KBM-7 (cell line): ENCODE measurements at regions not wholly inside any gene's neighbourhood (a gene's known extent, or its start where the extent isn't known, plus 50 kb on each side); places are given as distances from the start of the nearest gene placed in this dataset.

Experiments used
- DNase-seq: peaks from one replicate; pipeline ENCODE4 v3.0.0-alpha.2; 2015
- in situ Hi-C: fragments of 300-500 bp; cut with MboI; formaldehyde crosslinking; loops from 2 replicates; pipeline ENCODE4 v1.14.3; 2020; ENCODE audit warnings: low sequenced_read_pairs, low pct_unique_long_range_greater_than_20kb, mixed read lengths

GRCh38 chr13:106205871-106206270, 329.6 kb downstream of the EFNB2 start:
- no peak for DNase-seq
- in situ Hi-C loops: no loop called here

GRCh38 chr13:106197496-106197895, 338.0 kb downstream of the EFNB2 start:
- no peak for DNase-seq
- in situ Hi-C loops: no loop called here

- in situ Hi-C loops: no loop called here
- DNase-seq: no peak
These were observed 347.9 kb downstream of the EFNB2 start for GRCh38 chr13:106187501-106188095.

- in situ Hi-C loops: no loop called here
These were observed 348.4 kb downstream of the EFNB2 start for GRCh38 chr13:106187101-106187500.

GRCh38 chr13:106186366-106187030, 349.0 kb downstream of the EFNB2 start:
- in situ Hi-C loops: no loop called here

More at GRCh38 chr13:106187101-106187500, 348.4 kb downstream of the EFNB2 start:
- DNase-seq: no peak

GRCh38 chr13:106184790-106185189, 350.7 kb downstream of the EFNB2 start:
- DNase-seq: no peak
- in situ Hi-C loops: no loop called here

More at GRCh38 chr13:106186366-106187030, 349.0 kb downstream of the EFNB2 start:
- no peak for DNase-seq

GRCh38 chr13:106183410-106184065, 351.9 kb downstream of the EFNB2 start:
- in situ Hi-C loops: no loop called here

GRCh38 chr13:106182404-106182803, 353.1 kb downstream of the EFNB2 start:
- DNase-seq: peak; percentile 67

More at GRCh38 chr13:106183410-106184065, 351.9 kb downstream of the EFNB2 start:
- no peak for DNase-seq

GRCh38 chr13:106178816-106179215, 356.6 kb downstream of the EFNB2 start:
- in situ Hi-C loops: no loop called here

More at GRCh38 chr13:106182404-106182803, 353.1 kb downstream of the EFNB2 start:
- in situ Hi-C loops: no loop called here

GRCh38 chr13:106177146-106177545, 358.3 kb downstream of the EFNB2 start:
- in situ Hi-C loops: no loop called here
- no peak for DNase-seq

More at GRCh38 chr13:106178816-106179215, 356.6 kb downstream of the EFNB2 start:
- no peak for DNase-seq

GRCh38 chr13:106176117-106176516, 359.3 kb downstream of the EFNB2 start:
- in situ Hi-C loops: no loop called here
- no peak for DNase-seq

- DNase-seq: no peak
- in situ Hi-C loops: no loop called here
These were observed 361.4 kb downstream of the EFNB2 start for GRCh38 chr13:106173891-106174610.

- in situ Hi-C loops: no loop called here
- DNase-seq: no peak
These were observed 362.1 kb downstream of the EFNB2 start for GRCh38 chr13:106173346-106173745.

GRCh38 chr13:106172176-106172905, 363.1 kb downstream of the EFNB2 start:
- in situ Hi-C loops: no loop called here
- DNase-seq: no peak

- no peak for DNase-seq
- in situ Hi-C loops: no loop called here
These were observed 372.0 kb downstream of the EFNB2 start for GRCh38 chr13:106163426-106163825.

- in situ Hi-C loops: no loop called here
These were observed 374.3 kb downstream of the EFNB2 start for GRCh38 chr13:106161146-106161545.

GRCh38 chr13:106159295-106160195, 375.9 kb downstream of the EFNB2 start:
- in situ Hi-C loops: no loop called here
- DNase-seq: no peak

More at GRCh38 chr13:106161146-106161545, 374.3 kb downstream of the EFNB2 start:
- DNase-seq: no peak

GRCh38 chr13:106156468-106156867, 379.0 kb downstream of the EFNB2 start:
- no peak for DNase-seq
- in situ Hi-C loops: no loop called here
